GM23248 (cell line): ENCODE measurements at regions not wholly inside any gene's neighbourhood (a gene's known extent, or its start where the extent isn't known, plus 50 kb on each side); places are given as distances from the start of the nearest gene placed in this dataset.

Experiments
- EZH2 ChIP-seq: fragments of 200-600 bp; sonication (generic); IDR thresholded peaks from 2 replicates; pipeline ENCODE4 v1.6.1; 2018; ENCODE audit warnings: antibody characterized with exemption, mild to moderate bottlenecking; ENCODE audit not compliant: insufficient read depth, poor library complexity, severe bottlenecking
- EZH2phosphoT487 ChIP-seq: fragments of 200-600 bp; sonication (generic); IDR thresholded peaks from 2 replicates; pipeline ENCODE4 v1.6.1; 2018; ENCODE audit warnings: antibody characterized with exemption, moderate library complexity, mild to moderate bottlenecking, low read depth; ENCODE audit not compliant: insufficient read depth

- TF ChIP-seq EZH2 (no peak), EZH2phosphoT487 (no peak)
Measured at GRCh38 chr9:104025945-104026344, 68.2 kb upstream of the SMC2 start.
